CD14-positive monocyte (primary cell): ENCODE measurements at regions not wholly inside any gene's neighbourhood (a gene's known extent, or its start where the extent isn't known, plus 50 kb on each side); places are given as distances from the start of the nearest gene placed in this dataset.

ENCODE experiments used
- DNase-seq, 3 donors: peaks; one replicate each; pipeline ENCODE4 v3.0.0-alpha.2; 2011 to 2022
- H2AFZ ChIP-seq: 2 replicates; pipeline ENCODE4 v1.6.0; 2012; ENCODE audit warnings: mild to moderate bottlenecking, low read depth, low read length, inconsistent platforms; ENCODE audit not compliant: insufficient read depth, poor library complexity, severe bottlenecking
- H3K27ac ChIP-seq, 2 donors: 1 replicate in 1 of 2; 2 replicates in 1 of 2; pipeline ENCODE4 v1.5.1; 2012 to 2013; ENCODE audit warnings: low read length in 2 of 2, control low read depth in 1 of 2, inconsistent platforms in 1 of 2, low read depth in 1 of 2, mild to moderate bottlenecking in 1 of 2
- H3K27me3 ChIP-seq, 2 donors: one replicate each; pipeline versions ENCODE4 v1.6.0 to v1.6.1; 2011 to 2013; ENCODE audit warnings: low read length in 2 of 2; ENCODE audit not compliant: control insufficient read depth in 2 of 2, insufficient read depth in 2 of 2
- H3K36me3 ChIP-seq, 2 donors: replicated peaks in 1 of 2; 1 replicate in 1 of 2; 2 replicates in 1 of 2; pipeline versions ENCODE4 v1.5.1 to v1.6.1; 2012 to 2013; ENCODE audit warnings: low read length in 2 of 2, control low read depth in 1 of 2, inconsistent platforms in 1 of 2, mild to moderate bottlenecking in 1 of 2; ENCODE audit not compliant: insufficient read depth in 2 of 2, control insufficient read depth in 1 of 2
- H3K4me1 ChIP-seq, 2 donors: 1 replicate in 1 of 2; 2 replicates in 1 of 2; pipeline versions ENCODE4 v1.5.1 to v1.6.1; 2012 to 2013; ENCODE audit warnings: low read length in 2 of 2, control low read depth in 1 of 2, inconsistent platforms in 1 of 2, mild to moderate bottlenecking in 1 of 2, moderate library complexity in 1 of 2; ENCODE audit not compliant: insufficient read depth in 2 of 2, control insufficient read depth in 1 of 2
- H3K4me2 ChIP-seq: replicated peaks from 2 replicates; pipeline ENCODE3; 2012; ENCODE audit warnings: low read length, moderate library complexity, mild to moderate bottlenecking; ENCODE audit not compliant: poor library complexity, severe bottlenecking; ENCODE audit errors: extremely low read depth
- H3K4me3 ChIP-seq, 3 experiments: fragments of 200-600 bp in 1 of 3; sonication (generic) in 1 of 3; replicated peaks in 1 of 3; 1 replicate in 2 of 3; 2 replicates in 1 of 3; pipeline ENCODE4 v1.5.1; 2011 to 2013; ENCODE audit warnings: low read length in 3 of 3, mild to moderate bottlenecking in 3 of 3, control low read depth in 2 of 3, low read depth in 2 of 3, inconsistent platforms in 1 of 3, moderate library complexity in 1 of 3
- H3K79me2 ChIP-seq: 2 replicates; pipeline ENCODE4 v1.6.0; 2012; ENCODE audit warnings: mild to moderate bottlenecking, control low read depth, inconsistent platforms, low read length, moderate library complexity; ENCODE audit not compliant: insufficient read depth
- H3K9ac ChIP-seq: 2 replicates; pipeline ENCODE4 v1.6.0; 2017; ENCODE audit warnings: low read length, mild to moderate bottlenecking; ENCODE audit not compliant: insufficient read depth, poor library complexity, severe bottlenecking
- H3K9me3 ChIP-seq, 2 donors: replicated peaks in 1 of 2; 1 replicate in 1 of 2; 2 replicates in 1 of 2; pipeline versions ENCODE4 v1.5.1 to v1.6.1; 2012 to 2013; ENCODE audit warnings: low read length in 2 of 2, control low read depth in 1 of 2; ENCODE audit not compliant: control insufficient read depth in 1 of 2, insufficient read depth in 1 of 2
- H4K20me1 ChIP-seq: 2 replicates; pipeline ENCODE4 v1.6.0; 2012; ENCODE audit warnings: mild to moderate bottlenecking, low read length, control low read depth, moderate library complexity; ENCODE audit not compliant: insufficient read depth
- H3K27ac Mint-ChIP-seq, 7 donors: one replicate each; pipeline ENCODE4 v1.8.0; 2020; ENCODE audit warnings: mild to moderate bottlenecking in 7 of 7, mixed read lengths in 7 of 7, moderate library complexity in 6 of 7, inconsistent platforms in 2 of 7
- H3K27me3 Mint-ChIP-seq, 3 donors: one replicate each; pipeline ENCODE4 v1.8.0; 2021 to 2022; ENCODE audit warnings: low read depth in 3 of 3, mild to moderate bottlenecking in 3 of 3, mixed read lengths in 3 of 3, moderate library complexity in 3 of 3, inconsistent platforms in 1 of 3
- H3K36me3 Mint-ChIP-seq, 2 donors: one replicate each; pipeline ENCODE4 v1.8.0; 2020; ENCODE audit warnings: mixed read lengths in 2 of 2, inconsistent platforms in 1 of 2, mild to moderate bottlenecking in 1 of 2
- H3K4me1 Mint-ChIP-seq: one replicate; pipeline ENCODE4 v1.8.0; 2020; ENCODE audit warnings: mild to moderate bottlenecking, mixed read lengths
- H3K4me3 Mint-ChIP-seq, 2 donors: one replicate each; pipeline ENCODE4 v1.8.0; 2020; ENCODE audit warnings: mild to moderate bottlenecking in 2 of 2, mixed read lengths in 2 of 2, moderate library complexity in 1 of 2
- H3K9me3 Mint-ChIP-seq, 7 donors: one replicate each; pipeline ENCODE4 v1.8.0; 2020 to 2022; ENCODE audit warnings: mixed read lengths in 7 of 7, mild to moderate bottlenecking in 6 of 7, moderate library complexity in 6 of 7, inconsistent platforms in 2 of 7
- CTCF ChIP-seq: fragments of 200-600 bp; IDR thresholded peaks from one replicate; pipeline ENCODE4 v1.8.0; 2022; ENCODE audit warnings: antibody characterized with exemption, mild to moderate bottlenecking
- WGBS: methylation state at CpG from one replicate; pipeline ENCODE4 v1.1.5; 2013; ENCODE audit warnings: missing lambda C conversion rate; ENCODE audit not compliant: insufficient coverage; 5-methylcytosine and 5-hydroxymethylcytosine counted together
- intact Hi-C, 2 donors: fragments of 100-400 bp; cut with micrococcal nuclease; formaldehyde crosslinking; loops; one replicate each; pipeline versions ENCODE4 v1.15.0 to v1.15.1; 2023

DNA sequence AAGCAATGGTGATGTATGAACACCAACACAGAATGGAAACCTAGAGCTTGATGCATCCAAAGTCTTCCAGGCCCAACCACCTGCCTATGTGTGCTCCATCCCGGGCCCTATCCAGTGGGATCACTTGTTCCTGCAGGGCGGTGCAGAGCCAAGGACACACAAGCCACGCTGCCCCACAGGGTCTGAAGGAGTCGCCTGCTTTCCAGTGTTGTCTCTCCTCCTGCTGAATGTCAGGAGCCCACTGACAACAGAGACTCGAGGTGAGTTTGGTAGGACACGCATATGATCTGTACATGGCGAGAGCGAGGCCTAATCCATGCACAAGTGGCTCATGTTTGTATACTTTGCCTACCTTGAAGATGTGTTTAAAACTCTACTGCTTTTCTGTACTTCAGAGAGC is 70.9 kb upstream of the FHL2 start:
- no peak overlapping the region for H3K27ac ChIP-seq
- no peaks in the 10 kb centered on the region for H3K36me3 ChIP-seq
- no peak overlapping the region for H3K4me2 ChIP-seq
- Mint-ChIP-seq H3K4me1 (peaks cover 2% of the 10 kb centered on the region), H3K9me3 (peaks cover 0 to 3% (median 1%) of the 10 kb centered on the region in 7 donors), H3K27ac (peak overlapping the region in 1 of 7 donors; percentile 42), H3K36me3 (no peaks in the 10 kb centered on the region), H3K27me3 (peaks cover 1 to 15% (median 10%) of the 10 kb centered on the region in 3 donors), H3K4me3 (no peak overlapping the region)
- no peak for TF ChIP-seq CTCF
- H3K79me2 ChIP-seq: no peaks in the 10 kb centered on the region
- WGBS: 96% methylated on average over 8 of the region's 8 CpGs
- no peak overlapping the region for H2AFZ ChIP-seq
- H3K4me1 ChIP-seq: no peaks in the 10 kb centered on the region
- no peak overlapping the region for H3K9ac ChIP-seq
- no peaks in the 10 kb centered on the region for H4K20me1 ChIP-seq
- H3K4me3 ChIP-seq: no peak overlapping the region
- H3K27me3 ChIP-seq: no peaks in the 10 kb centered on the region
- no peaks in the 10 kb centered on the region for H3K9me3 ChIP-seq
- intact Hi-C loops: no loop called here
- no peak for DNase-seq

DNA sequence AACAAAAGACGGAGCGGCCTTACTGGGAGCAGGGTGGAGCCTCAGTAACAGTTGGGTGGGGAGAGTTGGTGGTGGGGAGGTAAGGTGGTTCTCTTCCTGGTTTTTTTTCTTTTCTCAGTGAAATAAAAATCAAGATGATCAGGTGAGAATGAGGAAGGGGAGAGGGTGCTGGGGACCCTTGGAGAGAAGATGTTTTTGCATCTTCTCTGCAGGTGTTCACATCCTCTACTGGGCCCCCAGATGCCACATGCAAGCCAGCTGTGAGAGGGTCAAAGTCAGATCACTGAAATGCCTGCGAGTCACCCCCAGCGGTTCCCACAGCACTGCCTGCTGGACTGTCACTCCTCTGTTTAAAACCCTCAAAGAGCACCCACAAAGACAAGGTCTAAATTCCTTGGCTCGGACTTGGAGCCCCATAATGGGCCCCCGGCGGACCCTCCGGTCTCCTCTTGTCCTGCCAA is 69.8 kb upstream of the FHL2 start:
- H3K9me3 ChIP-seq: no peaks in the 10 kb centered on the region
- H3K79me2 ChIP-seq: no peaks in the 10 kb centered on the region
- no peak overlapping the region for H3K9ac ChIP-seq
- intact Hi-C loops: no loop called here
- H3K36me3 ChIP-seq: no peaks in the 10 kb centered on the region
- 73% methylated on average over 7 of the region's 8 CpGs for WGBS
- H4K20me1 ChIP-seq: no peaks in the 10 kb centered on the region
- no peaks in the 10 kb centered on the region for H3K27me3 ChIP-seq
- H3K4me3 ChIP-seq: no peak overlapping the region
- TF ChIP-seq CTCF: no peak
- no peak overlapping the region for H2AFZ ChIP-seq
- H3K4me2 ChIP-seq: no peak overlapping the region
- Mint-ChIP-seq H3K4me3 (no peak overlapping the region), H3K9me3 (peaks cover 0 to 3% (median 1%) of the 10 kb centered on the region in 7 donors), H3K36me3 (no peaks in the 10 kb centered on the region), H3K27me3 (peaks cover 3 to 16% (median 10%) of the 10 kb centered on the region in 3 donors), H3K27ac (no peak overlapping the region), H3K4me1 (peaks cover 2% of the 10 kb centered on the region)
- DNase-seq: no peak
- H3K27ac ChIP-seq: no peak overlapping the region
- no peaks in the 10 kb centered on the region for H3K4me1 ChIP-seq
